Natural killer cell (primary cell): ENCODE measurements at regions not wholly inside any gene's neighbourhood (a gene's known extent, or its start where the extent isn't known, plus 50 kb on each side); places are given as distances from the start of the nearest gene placed in this dataset.

Experiments used
- ATAC-seq, 3 donors: fragments of 150-1000 bp in 2 of 3; fragments of 200-7000 bp in 1 of 3; cut with Tn5 transposase; 1 replicate in 1 of 3; 2 replicates in 2 of 3; pipeline ENCODE4 v1.10.0; 2021; ENCODE audit warnings: mild to moderate bottlenecking in 2 of 3, moderate library complexity in 2 of 3
- DNase-seq, 2 donors: peaks; one replicate each; pipeline versions ENCODE4 v3.0.0 to v3.0.0-alpha.2; 2013 to 2021; ENCODE audit warnings: mixed read lengths in 1 of 2
- H3K27ac ChIP-seq: one replicate; pipeline ENCODE4 v1.5.1; 2013; ENCODE audit warnings: mild to moderate bottlenecking, low read length
- H3K27me3 ChIP-seq: one replicate; pipeline ENCODE4 v1.6.1; 2013; ENCODE audit warnings: low read length; ENCODE audit not compliant: control insufficient read depth, insufficient read depth
- H3K36me3 ChIP-seq: one replicate; pipeline ENCODE4 v1.6.1; 2013; ENCODE audit warnings: low read length; ENCODE audit not compliant: control insufficient read depth, insufficient read depth
- H3K4me1 ChIP-seq: one replicate; pipeline ENCODE4 v1.6.1; 2013; ENCODE audit warnings: low read length; ENCODE audit not compliant: control insufficient read depth, insufficient read depth
- H3K4me3 ChIP-seq: one replicate; pipeline ENCODE4 v1.5.1; 2013; ENCODE audit warnings: low read length
- H3K9me3 ChIP-seq: one replicate; pipeline ENCODE4 v1.6.1; 2013; ENCODE audit warnings: low read length; ENCODE audit not compliant: control insufficient read depth, insufficient read depth
- H3K27ac Mint-ChIP-seq, 2 donors: one replicate each; pipeline ENCODE4 v1.8.0; 2022; ENCODE audit warnings: mild to moderate bottlenecking in 2 of 2, mixed read lengths in 2 of 2, moderate library complexity in 1 of 2
- H3K27me3 Mint-ChIP-seq, 2 donors: one replicate each; pipeline ENCODE4 v1.8.0; 2022; ENCODE audit warnings: low read depth in 2 of 2, mixed read lengths in 2 of 2
- H3K36me3 Mint-ChIP-seq: one replicate; pipeline ENCODE4 v1.8.0; 2022; ENCODE audit warnings: mixed read lengths
- H3K4me1 Mint-ChIP-seq, 2 donors: one replicate each; pipeline ENCODE4 v1.8.0; 2022; ENCODE audit warnings: mixed read lengths in 2 of 2
- H3K4me3 Mint-ChIP-seq: one replicate; pipeline ENCODE4 v1.8.0; 2022; ENCODE audit warnings: mild to moderate bottlenecking, moderate library complexity, mixed read lengths
- H3K9me3 Mint-ChIP-seq, 2 donors: one replicate each; pipeline ENCODE4 v1.8.0; 2022; ENCODE audit warnings: mixed read lengths in 2 of 2
- WGBS: methylation state at CpG from one replicate; pipeline ENCODE4 v1.1.7; 2013; ENCODE audit warnings: missing lambda C conversion rate; ENCODE audit not compliant: insufficient coverage; 5-methylcytosine and 5-hydroxymethylcytosine counted together
- intact Hi-C: fragments of 100-400 bp; cut with micrococcal nuclease; formaldehyde crosslinking; loops from one replicate; pipeline ENCODE4 v1.14.2; 2022
- TF ChIP-seq, protein P1 (sequence below): fragments of 200-600 bp; IDR thresholded peaks from one replicate; pipeline ENCODE4 v1.8.0; 2022; ENCODE audit warnings: antibody characterized with exemption

DNA sequence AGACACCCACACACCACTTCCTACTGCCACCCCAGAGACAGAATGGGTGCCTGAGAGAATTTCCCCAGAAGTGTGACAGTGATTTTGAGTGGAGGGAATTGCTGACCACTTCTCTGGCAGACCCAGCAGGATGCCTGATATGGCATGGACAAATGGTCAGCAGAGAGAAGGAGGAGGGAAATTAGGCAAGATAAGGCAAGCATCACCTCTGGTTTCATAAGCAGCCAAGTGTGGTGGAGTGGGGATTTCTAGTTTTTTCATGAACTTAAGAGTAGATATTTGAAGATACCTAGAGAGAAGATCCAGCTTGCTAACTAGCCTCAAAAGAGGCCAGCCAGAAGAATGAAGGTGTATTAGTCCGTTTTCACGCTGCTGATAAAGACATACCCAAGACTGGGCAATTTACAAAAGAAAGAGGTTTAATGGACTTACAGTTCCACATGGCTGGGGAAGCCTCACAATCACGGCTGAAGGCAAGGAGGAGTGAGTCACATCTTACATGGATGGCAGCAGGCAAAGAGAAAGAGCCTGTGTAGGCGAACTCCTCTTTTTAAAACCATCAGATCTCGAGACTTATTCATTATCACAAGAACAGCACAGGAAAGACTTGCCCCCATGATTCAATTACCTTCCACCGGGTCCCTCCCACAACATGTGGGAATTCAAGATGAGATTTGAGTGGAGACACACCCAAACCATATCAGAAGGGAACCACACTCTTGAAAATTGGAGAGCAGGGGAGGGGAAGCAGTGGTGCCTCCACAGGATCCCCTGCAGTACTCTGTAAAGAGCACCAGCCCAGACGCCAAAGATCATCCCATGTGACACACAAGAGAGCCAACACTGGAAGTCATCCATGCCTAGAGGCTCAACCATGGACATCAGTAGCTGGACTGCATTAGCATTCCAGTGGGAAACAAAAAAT, 64.2 kb downstream of the RBM43 start:
- no peak for DNase-seq
- TF ChIP-seq, protein P1, sequence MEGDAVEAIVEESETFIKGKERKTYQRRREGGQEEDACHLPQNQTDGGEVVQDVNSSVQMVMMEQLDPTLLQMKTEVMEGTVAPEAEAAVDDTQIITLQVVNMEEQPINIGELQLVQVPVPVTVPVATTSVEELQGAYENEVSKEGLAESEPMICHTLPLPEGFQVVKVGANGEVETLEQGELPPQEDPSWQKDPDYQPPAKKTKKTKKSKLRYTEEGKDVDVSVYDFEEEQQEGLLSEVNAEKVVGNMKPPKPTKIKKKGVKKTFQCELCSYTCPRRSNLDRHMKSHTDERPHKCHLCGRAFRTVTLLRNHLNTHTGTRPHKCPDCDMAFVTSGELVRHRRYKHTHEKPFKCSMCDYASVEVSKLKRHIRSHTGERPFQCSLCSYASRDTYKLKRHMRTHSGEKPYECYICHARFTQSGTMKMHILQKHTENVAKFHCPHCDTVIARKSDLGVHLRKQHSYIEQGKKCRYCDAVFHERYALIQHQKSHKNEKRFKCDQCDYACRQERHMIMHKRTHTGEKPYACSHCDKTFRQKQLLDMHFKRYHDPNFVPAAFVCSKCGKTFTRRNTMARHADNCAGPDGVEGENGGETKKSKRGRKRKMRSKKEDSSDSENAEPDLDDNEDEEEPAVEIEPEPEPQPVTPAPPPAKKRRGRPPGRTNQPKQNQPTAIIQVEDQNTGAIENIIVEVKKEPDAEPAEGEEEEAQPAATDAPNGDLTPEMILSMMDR, result no peak
- Histone ChIP-seq H3K27ac (no peak overlapping the region), H3K27me3 (no peaks in the 10 kb centered on the region), H3K9me3 (no peaks in the 10 kb centered on the region), H3K4me1 (no peaks in the 10 kb centered on the region), H3K4me3 (no peak overlapping the region), H3K36me3 (no peaks in the 10 kb centered on the region)
- Mint-ChIP-seq H3K36me3 (no peaks in the 10 kb centered on the region), H3K4me3 (no peak overlapping the region), H3K4me1 (peaks cover 0 to 4% of the 10 kb centered on the region in 2 donors), H3K27me3 (peaks cover 0 to 9% of the 10 kb centered on the region in 2 donors), H3K9me3 (no peaks in the 10 kb centered on the region), H3K27ac (no peak overlapping the region)
- ATAC-seq, result no peak
- intact Hi-C loops, result no loop called here
- WGBS, result 81% methylated on average over 6 of the region's 7 CpGs

GRCh38 chr2:151193576-151193975, 68.1 kb downstream of the RBM43 start:
- Histone ChIP-seq H3K27ac (no peak overlapping the region), H3K36me3 (no peaks in the 10 kb centered on the region), H3K9me3 (no peaks in the 10 kb centered on the region), H3K4me3 (no peak overlapping the region), H3K27me3 (no peaks in the 10 kb centered on the region), H3K4me1 (no peaks in the 10 kb centered on the region)
- ATAC-seq (no peak), DNase-seq (no peak)
- intact Hi-C loops, result no loop called here
- Mint-ChIP-seq H3K36me3 (no peaks in the 10 kb centered on the region), H3K9me3 (no peaks in the 10 kb centered on the region), H3K4me1 (peaks cover 5% of the 10 kb centered on the region in 2 donors), H3K27me3 (peaks cover 0 to 7% of the 10 kb centered on the region in 2 donors), H3K4me3 (no peak overlapping the region), H3K27ac (no peak overlapping the region)
- WGBS, result 100% methylated on average over 2 of the region's 4 CpGs
- TF ChIP-seq, protein P1, result no peak

- intact Hi-C loops, result no loop called here
- no peaks in the 10 kb centered on the region for H3K27me3 ChIP-seq
- H3K4me3 ChIP-seq, result no peak overlapping the region
- no peak overlapping the region for H3K27ac Mint-ChIP-seq
- no peaks in the 10 kb centered on the region for H3K9me3 Mint-ChIP-seq
- DNase-seq (no peak), ATAC-seq (no peak)
- TF ChIP-seq, protein P1, result no peak
- WGBS, result 57% methylated on average over 1 of the region's 2 CpGs
- no peak overlapping the region for H3K27ac ChIP-seq
- H3K27me3 Mint-ChIP-seq, result peaks cover 0 to 7% of the 10 kb centered on the region in 2 donors
- H3K36me3 Mint-ChIP-seq, result no peaks in the 10 kb centered on the region
- H3K4me1 ChIP-seq, result no peaks in the 10 kb centered on the region
- H3K4me1 Mint-ChIP-seq, result peaks cover 5% of the 10 kb centered on the region in 2 donors
- H3K4me3 Mint-ChIP-seq, result no peak overlapping the region
- no peaks in the 10 kb centered on the region for H3K9me3 ChIP-seq
- no peaks in the 10 kb centered on the region for H3K36me3 ChIP-seq
Observed at GRCh38 chr2:151192681-151193080, 69.0 kb downstream of the RBM43 start.
